Lower leg skin (tissue), 4 donors: ENCODE measurements at regions not wholly inside any gene's neighbourhood (a gene's known extent, or its start where the extent isn't known, plus 50 kb on each side); places are given as distances from the start of the nearest gene placed in this dataset.

Experiments
- DNase-seq, 2 donors: peaks; one replicate each; pipeline ENCODE4 v3.0.0-alpha.2; 2019; ENCODE audit warnings: low spot score in 2 of 2
- H3K4me3 ChIP-seq: fragments of 200-600 bp; sonication (generic); 2 replicates; pipeline ENCODE4 v1.5.1; 2017; ENCODE audit warnings: mild to moderate bottlenecking, low read depth; ENCODE audit not compliant: poor library complexity, severe bottlenecking
- POLR2A ChIP-seq, 2 donors: fragments of 450-650 bp; IDR thresholded peaks; one replicate each; pipeline ENCODE4 v1.6.1; 2016 to 2017; ENCODE audit warnings: antibody characterized with exemption in 2 of 2, mild to moderate bottlenecking in 1 of 2, moderate library complexity in 1 of 2
- WGBS, 2 donors: methylation state at CpG; one replicate each; pipeline ENCODE4 v1.1.5; 2018; 5-methylcytosine and 5-hydroxymethylcytosine counted together
- intact Hi-C: fragments of 100-400 bp; cut with DNase I; formaldehyde crosslinking; loops from one replicate; pipeline ENCODE4 v1.15.0; 2023; ENCODE audit warnings: low total_unique reads
- TF ChIP-seq, protein P1 (sequence below), 3 donors: fragments of 450-650 bp; IDR thresholded peaks; one replicate each; pipeline ENCODE4 v1.5.1; 2016; ENCODE audit warnings: antibody characterized with exemption in 3 of 3, mild to moderate bottlenecking in 3 of 3, moderate library complexity in 2 of 3

DNA sequence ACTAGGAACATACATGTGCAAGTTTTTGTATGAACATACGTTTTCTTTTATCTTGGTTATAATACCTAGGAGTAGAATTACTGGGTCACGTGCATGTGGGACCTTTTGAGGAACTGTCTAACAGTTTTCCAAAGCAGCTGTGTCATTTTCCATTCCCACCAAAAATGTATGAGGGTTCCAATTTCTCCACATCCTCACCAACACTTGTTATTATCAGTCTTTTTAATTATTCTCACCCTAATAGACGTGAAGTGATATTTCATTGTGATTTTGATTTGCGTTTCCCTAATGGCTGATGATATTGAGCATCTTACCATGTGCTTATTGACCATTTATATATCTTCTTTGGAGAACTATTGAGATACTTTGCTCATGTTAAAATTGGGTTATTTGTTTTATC, 162.1 kb downstream of the CHST1 start:
- WGBS, 2 donors, result 88 to 90% methylated on average over 4 of the region's 4 CpGs
- no peak for DNase-seq
- intact Hi-C loops, result no loop called here
- TF ChIP-seq, protein P1, sequence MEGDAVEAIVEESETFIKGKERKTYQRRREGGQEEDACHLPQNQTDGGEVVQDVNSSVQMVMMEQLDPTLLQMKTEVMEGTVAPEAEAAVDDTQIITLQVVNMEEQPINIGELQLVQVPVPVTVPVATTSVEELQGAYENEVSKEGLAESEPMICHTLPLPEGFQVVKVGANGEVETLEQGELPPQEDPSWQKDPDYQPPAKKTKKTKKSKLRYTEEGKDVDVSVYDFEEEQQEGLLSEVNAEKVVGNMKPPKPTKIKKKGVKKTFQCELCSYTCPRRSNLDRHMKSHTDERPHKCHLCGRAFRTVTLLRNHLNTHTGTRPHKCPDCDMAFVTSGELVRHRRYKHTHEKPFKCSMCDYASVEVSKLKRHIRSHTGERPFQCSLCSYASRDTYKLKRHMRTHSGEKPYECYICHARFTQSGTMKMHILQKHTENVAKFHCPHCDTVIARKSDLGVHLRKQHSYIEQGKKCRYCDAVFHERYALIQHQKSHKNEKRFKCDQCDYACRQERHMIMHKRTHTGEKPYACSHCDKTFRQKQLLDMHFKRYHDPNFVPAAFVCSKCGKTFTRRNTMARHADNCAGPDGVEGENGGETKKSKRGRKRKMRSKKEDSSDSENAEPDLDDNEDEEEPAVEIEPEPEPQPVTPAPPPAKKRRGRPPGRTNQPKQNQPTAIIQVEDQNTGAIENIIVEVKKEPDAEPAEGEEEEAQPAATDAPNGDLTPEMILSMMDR (IDR thresholded peaks at IDR 0.05), result no peak
- no peak for TF ChIP-seq POLR2A (IDR thresholded peaks at IDR 0.05)
- H3K4me3 ChIP-seq, result no peak overlapping the region

DNA sequence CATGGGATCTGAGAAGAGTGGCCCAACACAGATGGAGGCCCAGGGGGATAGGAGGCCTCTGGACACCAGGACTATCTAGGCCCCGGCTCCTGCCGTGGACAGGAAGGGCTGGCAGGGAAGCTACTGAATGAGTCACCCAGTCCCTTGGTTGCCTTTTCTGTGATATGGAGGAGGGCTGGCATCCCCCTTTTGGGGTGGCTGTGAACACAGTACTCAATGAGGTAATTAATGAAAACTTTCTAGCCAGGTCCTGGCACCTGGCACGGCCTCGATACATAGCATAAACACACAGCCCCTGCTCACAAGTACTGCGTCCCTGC, 163.2 kb downstream of the CHST1 start:
- DNase-seq, result peak in 1 of 2 donors; percentile 50
- TF ChIP-seq POLR2A (IDR thresholded peaks at IDR 0.05), result no peak
- TF ChIP-seq, protein P1 (IDR thresholded peaks at IDR 0.05), result no peak
- 83% methylated on average over 4 to 5 of the region's 5 CpGs for WGBS, 2 donors
- H3K4me3 ChIP-seq, result no peak overlapping the region
- intact Hi-C loops, result no loop called here

DNA sequence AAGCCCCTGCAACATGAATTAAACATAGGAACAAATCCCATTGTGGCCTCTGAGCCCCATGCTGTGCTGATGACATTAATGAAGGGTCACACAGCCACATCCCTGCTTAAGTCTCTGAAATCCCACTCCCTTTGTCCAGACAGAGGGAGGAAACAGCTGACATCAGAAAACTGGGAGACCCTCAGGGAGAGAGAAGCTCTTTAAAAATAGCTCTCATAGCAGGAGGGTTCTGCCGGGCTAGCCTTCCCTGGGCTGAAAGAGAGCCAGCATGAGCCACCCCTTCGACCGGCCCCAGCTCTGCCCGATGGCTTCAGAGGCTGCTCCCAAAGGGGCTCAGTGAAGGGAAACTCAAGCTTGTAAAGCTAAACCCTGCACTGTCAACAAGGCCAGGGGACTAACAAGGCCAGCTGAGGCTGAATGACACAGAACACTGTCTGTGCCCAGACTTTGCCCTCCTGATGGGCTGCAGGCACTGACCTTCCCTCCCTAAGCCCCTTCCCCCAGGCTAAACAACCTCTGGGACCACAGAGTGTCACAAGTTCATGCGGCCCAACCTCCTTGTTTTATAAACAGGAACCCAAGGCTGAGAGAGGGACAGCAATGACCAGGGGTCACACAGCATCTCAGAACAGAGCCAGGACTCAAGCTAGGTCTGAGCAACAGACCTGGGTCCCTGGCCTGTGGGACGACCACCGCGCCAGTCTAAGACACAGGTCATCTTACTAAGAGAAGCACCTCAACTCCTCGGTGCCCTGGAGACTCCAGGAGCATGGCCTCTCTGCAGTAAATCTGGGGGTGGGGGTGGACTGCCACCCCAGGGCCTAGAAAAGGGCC, 163.8 kb downstream of the CHST1 start:
- TF ChIP-seq, protein P1 (IDR thresholded peaks at IDR 0.05), result no peak
- no peak for TF ChIP-seq POLR2A (IDR thresholded peaks at IDR 0.05)
- intact Hi-C loops, result no loop called here
- 58 to 61% methylated on average over 9 of the region's 9 CpGs for whole genome bisulfite sequencing, 2 donors
- DNase-seq, result peak in 1 of 2 donors; percentile 59
- no peak overlapping the region for H3K4me3 ChIP-seq

DNA sequence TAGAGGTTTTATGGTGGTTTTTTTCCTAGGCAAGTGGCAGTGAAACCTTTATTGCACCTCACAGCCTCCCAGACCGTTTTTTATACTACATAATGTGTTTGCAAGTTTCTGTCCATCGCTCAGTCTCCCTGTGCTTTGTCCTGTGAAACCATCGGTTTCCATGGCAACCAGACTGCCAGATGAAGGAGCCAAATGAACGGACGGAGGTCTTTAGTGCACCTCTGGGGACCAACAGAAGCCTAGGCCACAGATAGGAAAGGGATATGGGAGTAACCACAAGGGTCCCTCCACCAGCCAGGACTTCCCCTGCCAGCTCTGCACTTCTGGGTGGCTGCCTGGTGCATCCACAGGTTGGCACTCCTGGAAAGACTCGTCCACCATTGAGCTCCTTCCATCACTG, 165.0 kb downstream of the CHST1 start:
- TF ChIP-seq, protein P1 (IDR thresholded peaks at IDR 0.05), result no peak
- TF ChIP-seq POLR2A (IDR thresholded peaks at IDR 0.05), result no peak
- intact Hi-C loops, result no loop called here
- peak in 1 of 2 donors; percentile 25 for DNase-seq
- H3K4me3 ChIP-seq, result no peak overlapping the region
- WGBS, 2 donors, result 54 to 74% methylated on average over 6 of the region's 6 CpGs

DNA sequence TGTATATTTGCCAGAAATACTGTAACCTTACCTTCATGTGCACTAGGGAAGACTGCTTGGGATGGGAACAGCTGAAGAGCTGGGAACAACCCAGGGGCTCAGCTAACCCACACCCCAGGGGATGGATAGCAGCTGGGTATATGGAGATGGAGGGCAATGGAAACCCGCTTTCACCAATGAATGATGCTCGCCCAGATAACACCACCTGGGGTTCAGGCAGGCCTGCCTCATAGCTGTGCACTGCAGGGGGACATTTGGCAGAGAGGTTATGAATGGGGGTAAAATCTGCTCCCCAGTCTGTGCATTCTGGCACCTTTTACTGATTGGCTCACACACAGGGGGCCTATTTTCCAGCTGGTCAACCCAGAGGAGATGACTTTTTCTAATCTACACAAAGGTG, 170.7 kb downstream of the CHST1 start:
- no peak overlapping the region for H3K4me3 ChIP-seq
- TF ChIP-seq POLR2A (IDR thresholded peaks at IDR 0.05), result no peak
- TF ChIP-seq, protein P1 (IDR thresholded peaks at IDR 0.05), result no peak
- peak in 1 of 2 donors; percentile 29 for DNase-seq
- intact Hi-C loops, result no loop called here
- 82 to 91% methylated on average over 2 of the region's 2 CpGs for WGBS, 2 donors
